NCI-H82 treated with DMSO at 0.1 percent for 48 hours (cell line): ENCODE measurements at regions not wholly inside any gene's neighbourhood (a gene's known extent, or its start where the extent isn't known, plus 50 kb on each side); places are given as distances from the start of the nearest gene placed in this dataset.

Source experiments
- DNase-seq: peaks from one replicate; lab custom pipeline; 2025; ENCODE audit not compliant: unreplicated experiment; lab: John Stamatoyannopoulos, UW

- DNase-seq = no peak
Measured at GRCh38 chr5:9707732-9708462, 77.7 kb upstream of the TAS2R1 start.

GRCh38 chr5:9699681-9700080 lies 69.5 kb upstream of the TAS2R1 start:
- DNase-seq = no peak

- no peak for DNase-seq
Measured at GRCh38 chr5:9698841-9699240, 68.7 kb upstream of the TAS2R1 start.

- DNase-seq = no peak
Measured at GRCh38 chr5:9698125-9698826, 68.1 kb upstream of the TAS2R1 start.

- no peak for DNase-seq
Measured at GRCh38 chr5:9692576-9692975, 62.4 kb upstream of the TAS2R1 start.

GRCh38 chr5:9691261-9691660 lies 61.1 kb upstream of the TAS2R1 start:
- no peak for DNase-seq

GRCh38 chr5:9690751-9691150 lies 60.6 kb upstream of the TAS2R1 start:
- no peak for DNase-seq

- DNase-seq = no peak
Measured at GRCh38 chr5:9686216-9686615, 56.1 kb upstream of the TAS2R1 start.

- no peak for DNase-seq
Measured at GRCh38 chr5:9681706-9682105, 51.6 kb upstream of the TAS2R1 start.
